ES-I3 (cell line): ENCODE measurements at regions not wholly inside any gene's neighbourhood (a gene's known extent, or its start where the extent isn't known, plus 50 kb on each side); places are given as distances from the start of the nearest gene placed in this dataset.
"Not testable (repeated sequence)": the region's sequence is repeated elsewhere in the genome, so short reads cannot be mapped to it uniquely, and the experiment has no call there.

Experiments
- H3K36me3 ChIP-seq: 2 replicates; pipeline ENCODE4 v1.6.1; 2013; ENCODE audit warnings: mild to moderate bottlenecking, low read length, control low read depth, moderate library complexity; ENCODE audit not compliant: insufficient read depth
- H3K4me1 ChIP-seq: 2 replicates; pipeline ENCODE4 v1.6.1; 2013; ENCODE audit warnings: mild to moderate bottlenecking, control low read depth, low read length; ENCODE audit not compliant: insufficient read depth
- H3K9ac ChIP-seq: 2 replicates; pipeline ENCODE4 v1.6.1; 2013; ENCODE audit warnings: low read depth, mild to moderate bottlenecking, low read length, moderate library complexity
- H3K9me3 ChIP-seq: 2 replicates; pipeline ENCODE4 v1.6.1; 2013; ENCODE audit warnings: mild to moderate bottlenecking, low read length, moderate library complexity; ENCODE audit not compliant: control insufficient read depth, insufficient read depth

- Histone ChIP-seq H3K9me3 (no peaks in the 10 kb centered on the region), H3K36me3 (no peaks in the 10 kb centered on the region), H3K4me1 (no peaks in the 10 kb centered on the region), H3K9ac (no peak overlapping the region)
Measured at GRCh38 chr6:101066481-101066880, 185.4 kb upstream of the ASCC3 start.

- Histone ChIP-seq H3K36me3 (no peaks in the 10 kb centered on the region), H3K4me1 (no peaks in the 10 kb centered on the region), H3K9ac (no peak overlapping the region), H3K9me3 (no peaks in the 10 kb centered on the region)
Measured at GRCh38 chr6:101069191-101069795, 188.2 kb upstream of the ASCC3 start.

- Histone ChIP-seq H3K9ac (no peak overlapping the region), H3K4me1 (no peaks in the 10 kb centered on the region), H3K36me3 (no peaks in the 10 kb centered on the region), H3K9me3 (no peaks in the 10 kb centered on the region)
Measured at GRCh38 chr6:101070044-101070608, 189.0 kb upstream of the ASCC3 start.

GRCh38 chr6:101077344-101077743 lies 196.2 kb upstream of the ASCC3 start:
- Histone ChIP-seq H3K9ac (no peak overlapping the region), H3K36me3 (no peaks in the 10 kb centered on the region), H3K4me1 (no peaks in the 10 kb centered on the region), H3K9me3 (peaks cover 4% of the 10 kb centered on the region; the same call in 1 of the 2 replicates)

- Histone ChIP-seq H3K9ac (no peak overlapping the region), H3K36me3 (no peaks in the 10 kb centered on the region), H3K4me1 (peaks cover 16% of the 10 kb centered on the region; the same call in 1 of the 2 replicates), H3K9me3 (peaks cover 4% of the 10 kb centered on the region; the same call in 1 of the 2 replicates)
Measured at GRCh38 chr6:101079696-101080270, 198.7 kb upstream of the ASCC3 start.

GRCh38 chr6:101080597-101080996 lies 199.5 kb upstream of the ASCC3 start:
- peaks cover 4% of the 10 kb centered on the region; the same call in 1 of the 2 replicates for H3K9me3 ChIP-seq
- H3K9ac ChIP-seq: no peak overlapping the region
- no peaks in the 10 kb centered on the region for H3K36me3 ChIP-seq
- H3K4me1 ChIP-seq: peaks cover 22% of the 10 kb centered on the region; the same call in 1 of the 2 replicates

GRCh38 chr6:101083533-101084175 lies 202.5 kb upstream of the ASCC3 start:
- Histone ChIP-seq H3K36me3 (no peaks in the 10 kb centered on the region), H3K9me3 (no peaks in the 10 kb centered on the region), H3K4me1 (peaks cover 30% of the 10 kb centered on the region; the same call in 1 of the 2 replicates), H3K9ac (no peak overlapping the region)

GRCh38 chr6:101085327-101085726 lies 204.2 kb upstream of the ASCC3 start:
- Histone ChIP-seq H3K9me3 (no peaks in the 10 kb centered on the region), H3K36me3 (no peaks in the 10 kb centered on the region), H3K4me1 (peaks cover 30% of the 10 kb centered on the region; the same call in 1 of the 2 replicates), H3K9ac (no peak overlapping the region)

- no peaks in the 10 kb centered on the region for H3K9me3 ChIP-seq
- H3K9ac ChIP-seq: no peak overlapping the region
- no peaks in the 10 kb centered on the region for H3K36me3 ChIP-seq
- peaks cover 30% of the 10 kb centered on the region; the same call in 1 of the 2 replicates for H3K4me1 ChIP-seq
Measured at GRCh38 chr6:101086473-101086872, 205.3 kb upstream of the ASCC3 start.

- Histone ChIP-seq H3K9me3 (no peaks in the 10 kb centered on the region), H3K9ac (no peak overlapping the region), H3K4me1 (peaks cover 22% of the 10 kb centered on the region; the same call in 1 of the 2 replicates), H3K36me3 (no peaks in the 10 kb centered on the region)
Measured at GRCh38 chr6:101088594-101088993, 207.5 kb upstream of the ASCC3 start.

- Histone ChIP-seq H3K9me3 (no peaks in the 10 kb centered on the region), H3K4me1 (peaks cover 15% of the 10 kb centered on the region; the same call in 1 of the 2 replicates), H3K36me3 (no peaks in the 10 kb centered on the region), H3K9ac (no peak overlapping the region)
Measured at GRCh38 chr6:101089640-101090039, 208.5 kb upstream of the ASCC3 start.

- peaks cover 11% of the 10 kb centered on the region; the same call in 1 of the 2 replicates for H3K4me1 ChIP-seq
- no peak overlapping the region for H3K9ac ChIP-seq
- no peaks in the 10 kb centered on the region for H3K9me3 ChIP-seq
- no peaks in the 10 kb centered on the region for H3K36me3 ChIP-seq
Measured at GRCh38 chr6:101090281-101090680, 209.2 kb upstream of the ASCC3 start.

- H3K9ac ChIP-seq, H3K9me3 ChIP-seq, H3K4me1 ChIP-seq, H3K36me3 ChIP-seq: not testable (repeated sequence)
Measured at GRCh38 chr6:101098605-101099004, 217.5 kb upstream of the ASCC3 start.

- H3K9me3 ChIP-seq: 0 out of 2 replicates have a peak, but pooled peaks cover 2% of the 10 kb centered on the region
- H3K4me1 ChIP-seq: no peaks in the 10 kb centered on the region
- H3K36me3 ChIP-seq: no peaks in the 10 kb centered on the region
- no peak overlapping the region for H3K9ac ChIP-seq
Measured at GRCh38 chr6:101102702-101103101, 221.6 kb upstream of the ASCC3 start.
